HCT116 (cell line): ENCODE measurements at regions not wholly inside any gene's neighbourhood (a gene's known extent, or its start where the extent isn't known, plus 50 kb on each side); places are given as distances from the start of the nearest gene placed in this dataset.

Experiments used
- ATAC-seq: fragments of 200-7000 bp; cut with Tn5 transposase; 2 replicates; pipeline ENCODE4 v1.9.1; 2020; ENCODE audit warnings: mild to moderate bottlenecking, moderate library complexity
- BruUV-seq: library from RNA; stranded (reverse); fragments of 400-500 nt; replicated peaks from 2 replicates; lab custom pipeline; 2021; lab: Mats Ljungman, UMichigan
- CTCF ChIA-PET: fragments of 300-600 bp; sonication (Branson Sonifier 250); formaldehyde crosslinking; loops from one replicate; lab custom pipeline; 2021; ENCODE audit warnings: antibody characterized with exemption; lab: Charles Lee
- POLR2A ChIA-PET: fragments of 300-600, 350-600 bp; sonication (Branson Sonifier 250); formaldehyde crosslinking; loops from one replicate; lab custom pipeline; 2021; ENCODE audit warnings: antibody characterized with exemption; lab: Charles Lee
- RAD21 ChIA-PET, 2 experiments: fragments of 300-600 bp; sonication (Branson Sonifier 250); formaldehyde crosslinking; loops; one replicate each; lab custom pipeline; 2023; ENCODE audit warnings: low total read pairs in 2 of 2; ENCODE audit not compliant: uncharacterized antibody in 2 of 2, unreplicated experiment in 2 of 2, low non-redundant PET in 1 of 2; lab: Charles Lee
- DNase-seq: peaks from one replicate; pipeline ENCODE4 v3.0.0-alpha.2; 2010; ENCODE audit warnings: low read depth, low spot score
- H2AFZ ChIP-seq: fragments of 200-600 bp; shearing (Covaris generic), sonication (generic); 2 replicates; pipeline ENCODE4 v1.6.1; 2017; ENCODE audit warnings: low read depth, mixed run types, mixed read lengths, antibody characterized with exemption, low read length; ENCODE audit not compliant: poor library complexity, severe bottlenecking
- H3K27ac ChIP-seq: 2 replicates; pipeline ENCODE4 v1.5.1; 2012; ENCODE audit warnings: low read depth, low read length
- H3K27me3 ChIP-seq: fragments of 200-600 bp; sonication (generic); 2 replicates; pipeline ENCODE4 v1.6.1; 2016; ENCODE audit warnings: mixed run types, low read length, mixed read lengths; ENCODE audit not compliant: insufficient read depth
- H3K36me3 ChIP-seq, 2 experiments: fragments of 200-500 bp in 1 of 2; fragments of 200-600 bp in 1 of 2; sonication (Bioruptor generic) in 1 of 2; sonication (generic) in 1 of 2; 2 replicates each; pipeline versions ENCODE4 v1.5.1 to v1.6.1; 2014 to 2016; ENCODE audit warnings: low read length in 2 of 2, inconsistent platforms in 1 of 2, mixed read lengths in 1 of 2, mixed run types in 1 of 2; ENCODE audit not compliant: insufficient read depth in 2 of 2, control insufficient read depth in 1 of 2
- H3K4me1 ChIP-seq, 2 experiments: fragments of 200-600 bp in 1 of 2; sonication (generic) in 1 of 2; 2 replicates each; pipeline versions ENCODE4 v1.5.1 to v1.6.1; 2012 to 2017; ENCODE audit warnings: low read length in 2 of 2, inconsistent platforms in 1 of 2, mild to moderate bottlenecking in 1 of 2, mixed read lengths in 1 of 2, mixed run types in 1 of 2, moderate library complexity in 1 of 2; ENCODE audit not compliant: insufficient read depth in 2 of 2, control insufficient read depth in 1 of 2
- H3K4me2 ChIP-seq: fragments of 200-600 bp; sonication (generic); 2 replicates; pipeline ENCODE4 v1.6.1; 2017; ENCODE audit warnings: mixed run types, low read length, mixed read lengths
- H3K4me3 ChIP-seq, 2 experiments: fragments of 200-600 bp in 1 of 2; sonication (generic) in 1 of 2; replicated peaks in 1 of 2; 2 replicates each; pipeline ENCODE4 v1.5.1; 2011 to 2016; ENCODE audit warnings: low read length in 2 of 2, control low read depth in 1 of 2, low read depth in 1 of 2, mild to moderate bottlenecking in 1 of 2, mixed read lengths in 1 of 2, mixed run types in 1 of 2
- H3K79me2 ChIP-seq: fragments of 200-600 bp; sonication (generic); 2 replicates; pipeline ENCODE4 v1.6.1; 2017; ENCODE audit warnings: mild to moderate bottlenecking, mixed run types, low read length, moderate library complexity, mixed read lengths; ENCODE audit not compliant: insufficient read depth
- H3K9ac ChIP-seq: fragments of 200-600 bp; sonication (generic); 2 replicates; pipeline ENCODE4 v1.6.1; 2016; ENCODE audit warnings: low read length, mixed read lengths
- H3K9me2 ChIP-seq: fragments of 200-600 bp; sonication (generic), shearing (Covaris generic); 2 replicates; pipeline ENCODE4 v1.6.1; 2017; ENCODE audit warnings: mixed run types, mild to moderate bottlenecking, moderate library complexity; ENCODE audit not compliant: insufficient read depth
- H3K9me3 ChIP-seq, 2 experiments: fragments of 200-500 bp in 1 of 2; fragments of 200-600 bp in 1 of 2; sonication (Bioruptor generic) in 1 of 2; sonication (generic) in 1 of 2; 2 replicates each; pipeline ENCODE4 v1.6.1; 2014 to 2017; ENCODE audit warnings: low read length in 2 of 2, mixed read lengths in 2 of 2, inconsistent platforms in 1 of 2, low read depth in 1 of 2, mild to moderate bottlenecking in 1 of 2, mixed run types in 1 of 2, moderate library complexity in 1 of 2; ENCODE audit not compliant: control insufficient read depth in 1 of 2, insufficient read depth in 1 of 2
- H4K20me1 ChIP-seq: fragments of 200-600 bp; sonication (generic), shearing (Covaris generic); 2 replicates; pipeline ENCODE4 v1.6.1; 2017; ENCODE audit warnings: mixed run types, mild to moderate bottlenecking, moderate library complexity; ENCODE audit not compliant: insufficient read depth
- ATF3 ChIP-seq: IDR thresholded peaks from 2 replicates; pipeline ENCODE4 v1.6.1; 2012
- CBX3 ChIP-seq: IDR thresholded peaks from 2 replicates; pipeline ENCODE4 v1.6.1; 2012; ENCODE audit warnings: low read depth
- CTCF ChIP-seq, 3 experiments: fragments of 200-600 bp in 1 of 3; sonication (generic) in 1 of 3; IDR thresholded peaks in 2 of 3; conservative IDR thresholded peaks in 1 of 3; 2 replicates each; pipeline ENCODE4 v1.5.1; 2012 to 2017; ENCODE audit warnings: low read depth in 2 of 3, low read length in 2 of 3, antibody characterized with exemption in 1 of 3, borderline replicate concordance in 1 of 3, control low read depth in 1 of 3, mild to moderate bottlenecking in 1 of 3, mixed read lengths in 1 of 3, mixed run types in 1 of 3, moderate library complexity in 1 of 3; ENCODE audit not compliant: insufficient read depth in 1 of 3
- EGR1 ChIP-seq: IDR thresholded peaks from 2 replicates; pipeline ENCODE4 v1.6.1; 2012; ENCODE audit warnings: low read depth
- ELF1 ChIP-seq: IDR thresholded peaks from 2 replicates; pipeline ENCODE4 v1.6.1; 2012; ENCODE audit warnings: low read depth, borderline replicate concordance
- EZH2 ChIP-seq: fragments of 200-600 bp; sonication (generic); IDR thresholded peaks from 2 replicates; pipeline ENCODE4 v1.6.1; 2017; ENCODE audit warnings: antibody characterized with exemption, mixed run types
- EZH2phosphoT487 ChIP-seq: fragments of 200-600 bp; IDR thresholded peaks from 2 replicates; pipeline ENCODE4 v1.6.1; 2018; ENCODE audit warnings: antibody characterized with exemption, borderline replicate concordance
- JUND ChIP-seq: IDR thresholded peaks from 2 replicates; pipeline ENCODE4 v1.6.1; 2012
- MAX ChIP-seq: IDR thresholded peaks from 2 replicates; pipeline ENCODE4 v1.6.1; 2012
- POLR2A ChIP-seq: IDR thresholded peaks from 2 replicates; pipeline ENCODE4 v1.7.0; 2011; ENCODE audit warnings: borderline replicate concordance; ENCODE audit not compliant: insufficient read depth, insufficient read length; ENCODE audit errors: extremely low read depth
- POLR2AphosphoS5 ChIP-seq: IDR thresholded peaks from 2 replicates; pipeline ENCODE4 v1.6.1; 2011; ENCODE audit warnings: mild to moderate bottlenecking, low read depth, low read length, moderate library complexity
- REST ChIP-seq: IDR thresholded peaks from 2 replicates; pipeline ENCODE4 v1.6.1; 2012; ENCODE audit warnings: low read depth
- SP1 ChIP-seq: IDR thresholded peaks from 2 replicates; pipeline ENCODE4 v1.6.1; 2012; ENCODE audit warnings: low read depth
- TCF7L2 ChIP-seq: IDR thresholded peaks from 2 replicates; pipeline ENCODE4 v1.7.0; 2011; ENCODE audit warnings: borderline replicate concordance, inconsistent platforms; ENCODE audit not compliant: insufficient read depth, insufficient read length; ENCODE audit errors: extremely low read depth
- YY1 ChIP-seq: IDR thresholded peaks from 2 replicates; pipeline ENCODE4 v1.6.1; 2011; ENCODE audit warnings: low read length, low read depth, moderate library complexity, mild to moderate bottlenecking; ENCODE audit not compliant: insufficient replicate concordance; ENCODE audit errors: extremely low read depth
- ZFX ChIP-seq: fragments of 450-650 bp; IDR thresholded peaks from 2 replicates; pipeline ENCODE4 v1.6.1; 2017
- ZNF274 ChIP-seq: fragments of 200-500 bp; sonication (Bioruptor generic); IDR thresholded peaks from 2 replicates; pipeline ENCODE4 v1.6.1; 2014; ENCODE audit warnings: mild to moderate bottlenecking, low read depth, low read length, inconsistent platforms
- intact Hi-C: fragments of 100-400 bp; cut with micrococcal nuclease; formaldehyde crosslinking; loops from 2 replicates; pipeline ENCODE4 v1.10.0; 2022

GRCh38 chr20:21867353-21867752, 161.9 kb downstream of the PAX1 start:
- intact Hi-C loops = no loop called here
- ChIA-PET POLR2A (no interaction called here), RAD21 (no interaction called here), CTCF (no interaction called here)
- H3K27me3 ChIP-seq = no peaks in the 10 kb centered on the region
- DNase-seq = no peak
- no peaks in the 10 kb centered on the region for H4K20me1 ChIP-seq
- TF ChIP-seq EZH2 (no peak), ZNF274 (no peak), MAX (no peak), ZFX (no peak), ATF3 (no peak), TCF7L2 (no peak), EGR1 (no peak), YY1 (no peak), SP1 (no peak), CBX3 (no peak), EZH2phosphoT487 (no peak), CTCF (IDR thresholded peaks at IDR 0.05 in 2 of 3, conservative IDR thresholded peaks at IDR 0.05 in 1 of 3; ENCODE audit: borderline replicate concordance in 1 of 3, insufficient read depth in 1 of 3, low read depth in 2 of 3, low read length in 2 of 3) (no peak), REST (no peak), POLR2A (no peak), JUND (no peak), POLR2AphosphoS5 (no peak), ELF1 (no peak)
- no peaks in the 10 kb centered on the region for H3K79me2 ChIP-seq
- no peaks in the 10 kb centered on the region for H3K36me3 ChIP-seq
- H3K9ac ChIP-seq = no peak overlapping the region
- peaks cover 0 to 7% of the 10 kb centered on the region in 2 experiments; a peak in 2 of 4 replicates for H3K9me3 ChIP-seq
- no peaks in the 10 kb centered on the region for H3K9me2 ChIP-seq
- H2AFZ ChIP-seq = no peak overlapping the region
- H3K27ac ChIP-seq = no peak overlapping the region
- H3K4me1 ChIP-seq = no peaks in the 10 kb centered on the region
- no TSS peak for BruUV-seq
- H3K4me3 ChIP-seq = no peak overlapping the region
- H3K4me2 ChIP-seq = no peak overlapping the region
- ATAC-seq = no peak
